ENCODE measurements at regions not wholly inside any gene's neighbourhood (a gene's known extent, or its start where the extent isn't known, plus 50 kb on each side); places are given as distances from the start of the nearest gene placed in this dataset.

DNA sequence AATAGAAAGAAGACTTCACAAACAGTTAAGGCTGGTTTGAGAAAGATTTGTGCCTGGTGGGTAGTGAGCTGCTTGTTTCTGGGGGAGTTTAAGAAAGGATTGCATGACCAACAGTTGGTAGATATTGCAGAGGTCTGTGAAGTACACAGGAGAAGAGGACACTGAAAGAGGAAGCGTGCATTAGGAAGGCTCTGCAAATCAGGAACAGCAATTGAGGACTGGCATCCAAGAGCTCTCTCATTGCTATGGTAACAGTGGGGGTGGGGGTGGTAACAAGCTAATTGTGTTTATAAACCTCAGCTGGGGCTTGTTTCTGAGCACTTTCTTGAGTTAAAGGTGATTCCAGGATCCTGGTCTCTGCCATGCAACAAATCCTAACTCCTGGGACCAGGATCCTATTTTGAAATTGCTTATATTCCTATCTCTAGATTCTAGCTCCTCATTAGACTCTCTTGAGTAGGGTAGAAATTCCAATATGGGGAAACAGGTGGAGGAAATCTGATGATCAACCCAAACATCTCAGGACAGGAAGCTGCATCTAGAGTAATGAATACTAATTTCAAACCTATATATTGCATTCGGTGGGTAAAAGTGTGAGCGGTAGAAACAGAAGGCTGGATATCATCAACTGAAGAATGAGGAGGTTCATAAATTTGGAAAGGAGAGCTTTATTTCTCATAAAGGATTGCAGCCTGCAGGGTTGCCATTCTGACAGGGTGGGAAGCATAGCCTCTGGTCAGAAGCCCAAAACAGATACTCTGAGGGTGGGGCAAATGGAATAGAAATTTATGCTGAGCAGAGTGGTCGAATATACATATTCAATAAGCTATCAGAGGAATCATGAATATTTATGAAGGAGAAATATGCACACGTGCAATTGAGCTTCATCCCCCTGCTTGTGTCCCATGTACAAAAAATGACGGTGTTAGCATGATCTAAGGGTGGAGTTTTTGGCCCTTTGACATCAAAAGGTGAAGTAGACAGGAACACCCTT is 79.4 kb downstream of the PTTG1 start (continued):
- TF ChIP-seq, protein P1, sequence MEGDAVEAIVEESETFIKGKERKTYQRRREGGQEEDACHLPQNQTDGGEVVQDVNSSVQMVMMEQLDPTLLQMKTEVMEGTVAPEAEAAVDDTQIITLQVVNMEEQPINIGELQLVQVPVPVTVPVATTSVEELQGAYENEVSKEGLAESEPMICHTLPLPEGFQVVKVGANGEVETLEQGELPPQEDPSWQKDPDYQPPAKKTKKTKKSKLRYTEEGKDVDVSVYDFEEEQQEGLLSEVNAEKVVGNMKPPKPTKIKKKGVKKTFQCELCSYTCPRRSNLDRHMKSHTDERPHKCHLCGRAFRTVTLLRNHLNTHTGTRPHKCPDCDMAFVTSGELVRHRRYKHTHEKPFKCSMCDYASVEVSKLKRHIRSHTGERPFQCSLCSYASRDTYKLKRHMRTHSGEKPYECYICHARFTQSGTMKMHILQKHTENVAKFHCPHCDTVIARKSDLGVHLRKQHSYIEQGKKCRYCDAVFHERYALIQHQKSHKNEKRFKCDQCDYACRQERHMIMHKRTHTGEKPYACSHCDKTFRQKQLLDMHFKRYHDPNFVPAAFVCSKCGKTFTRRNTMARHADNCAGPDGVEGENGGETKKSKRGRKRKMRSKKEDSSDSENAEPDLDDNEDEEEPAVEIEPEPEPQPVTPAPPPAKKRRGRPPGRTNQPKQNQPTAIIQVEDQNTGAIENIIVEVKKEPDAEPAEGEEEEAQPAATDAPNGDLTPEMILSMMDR (IDR thresholded peaks at IDR 0.05): no peak
- TF ChIP-seq, protein P2, sequence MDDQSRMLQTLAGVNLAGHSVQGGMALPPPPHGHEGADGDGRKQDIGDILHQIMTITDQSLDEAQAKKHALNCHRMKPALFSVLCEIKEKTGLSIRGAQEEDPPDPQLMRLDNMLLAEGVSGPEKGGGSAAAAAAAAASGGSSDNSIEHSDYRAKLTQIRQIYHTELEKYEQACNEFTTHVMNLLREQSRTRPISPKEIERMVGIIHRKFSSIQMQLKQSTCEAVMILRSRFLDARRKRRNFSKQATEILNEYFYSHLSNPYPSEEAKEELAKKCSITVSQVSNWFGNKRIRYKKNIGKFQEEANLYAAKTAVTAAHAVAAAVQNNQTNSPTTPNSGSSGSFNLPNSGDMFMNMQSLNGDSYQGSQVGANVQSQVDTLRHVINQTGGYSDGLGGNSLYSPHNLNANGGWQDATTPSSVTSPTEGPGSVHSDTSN (IDR thresholded peaks at IDR 0.05): no peak
- no peak for TF ChIP-seq SIN3A (IDR thresholded peaks at IDR 0.05; ENCODE audit: borderline replicate concordance, low read depth, low read length)

DNA sequence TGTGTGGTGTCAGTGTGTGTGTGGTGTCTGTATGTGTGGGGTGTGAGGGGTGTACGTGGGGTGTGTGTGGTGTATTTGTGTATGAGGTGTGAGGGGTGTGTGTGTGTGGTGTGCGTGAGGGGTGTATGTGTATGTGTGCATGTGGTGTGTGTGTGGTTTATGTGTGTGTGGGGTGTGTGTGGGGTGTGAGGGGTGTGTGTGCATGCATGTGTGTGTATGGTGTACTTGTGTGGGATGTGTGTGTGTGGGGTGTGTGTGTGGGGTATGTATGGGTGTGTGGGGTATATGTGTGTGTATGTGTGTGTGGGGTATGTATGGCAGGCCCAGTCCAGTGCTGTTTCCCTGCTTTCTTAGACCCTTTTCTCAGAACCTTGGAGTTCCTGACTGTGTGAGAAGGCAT is 83.3 kb downstream of the PTTG1 start:
- no peak overlapping the region for H3K4me2 ChIP-seq
- no peaks in the 10 kb centered on the region for H3K79me2 ChIP-seq (ENCODE audit: insufficient read depth)
- no peak overlapping the region for H2AFZ ChIP-seq (ENCODE audit: low read depth)
- no peaks in the 10 kb centered on the region for H3K9me2 ChIP-seq
- H3K27ac ChIP-seq (ENCODE audit: low read depth in 2 of 2, low read length in 1 of 2): no peak overlapping the region
- H3K9me3 ChIP-seq: no peaks in the 10 kb centered on the region
- WGBS (ENCODE audit: low lambda C conversion rate): 66% methylated on average over 2 of the region's 2 CpGs
- no peaks in the 10 kb centered on the region for H3K36me3 ChIP-seq (replicated peaks in 1 of 2; ENCODE audit: control insufficient read depth in 1 of 2, insufficient read depth in 2 of 2, low read length in 1 of 2)
- no peaks in the 10 kb centered on the region for H3K4me1 ChIP-seq (ENCODE audit: control insufficient read depth in 1 of 2, insufficient read depth in 2 of 2, low read depth in 1 of 2, low read length in 1 of 2)
- TF ChIP-seq, protein P3, sequence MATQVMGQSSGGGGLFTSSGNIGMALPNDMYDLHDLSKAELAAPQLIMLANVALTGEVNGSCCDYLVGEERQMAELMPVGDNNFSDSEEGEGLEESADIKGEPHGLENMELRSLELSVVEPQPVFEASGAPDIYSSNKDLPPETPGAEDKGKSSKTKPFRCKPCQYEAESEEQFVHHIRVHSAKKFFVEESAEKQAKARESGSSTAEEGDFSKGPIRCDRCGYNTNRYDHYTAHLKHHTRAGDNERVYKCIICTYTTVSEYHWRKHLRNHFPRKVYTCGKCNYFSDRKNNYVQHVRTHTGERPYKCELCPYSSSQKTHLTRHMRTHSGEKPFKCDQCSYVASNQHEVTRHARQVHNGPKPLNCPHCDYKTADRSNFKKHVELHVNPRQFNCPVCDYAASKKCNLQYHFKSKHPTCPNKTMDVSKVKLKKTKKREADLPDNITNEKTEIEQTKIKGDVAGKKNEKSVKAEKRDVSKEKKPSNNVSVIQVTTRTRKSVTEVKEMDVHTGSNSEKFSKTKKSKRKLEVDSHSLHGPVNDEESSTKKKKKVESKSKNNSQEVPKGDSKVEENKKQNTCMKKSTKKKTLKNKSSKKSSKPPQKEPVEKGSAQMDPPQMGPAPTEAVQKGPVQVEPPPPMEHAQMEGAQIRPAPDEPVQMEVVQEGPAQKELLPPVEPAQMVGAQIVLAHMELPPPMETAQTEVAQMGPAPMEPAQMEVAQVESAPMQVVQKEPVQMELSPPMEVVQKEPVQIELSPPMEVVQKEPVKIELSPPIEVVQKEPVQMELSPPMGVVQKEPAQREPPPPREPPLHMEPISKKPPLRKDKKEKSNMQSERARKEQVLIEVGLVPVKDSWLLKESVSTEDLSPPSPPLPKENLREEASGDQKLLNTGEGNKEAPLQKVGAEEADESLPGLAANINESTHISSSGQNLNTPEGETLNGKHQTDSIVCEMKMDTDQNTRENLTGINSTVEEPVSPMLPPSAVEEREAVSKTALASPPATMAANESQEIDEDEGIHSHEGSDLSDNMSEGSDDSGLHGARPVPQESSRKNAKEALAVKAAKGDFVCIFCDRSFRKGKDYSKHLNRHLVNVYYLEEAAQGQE (IDR thresholded peaks at IDR 0.05; ENCODE audit: low read depth, low read length): no peak
- TF ChIP-seq SIN3A (IDR thresholded peaks at IDR 0.05; ENCODE audit: borderline replicate concordance, low read depth, low read length): no peak
- no peak for TF ChIP-seq MEF2A (IDR thresholded peaks at IDR 0.05; ENCODE audit: borderline replicate concordance, low read depth)
- no peak for TF ChIP-seq NFIC (IDR thresholded peaks at IDR 0.05; ENCODE audit: borderline replicate concordance)
- DNase-seq: no peak
- no peaks in the 10 kb centered on the region for H3F3A ChIP-seq (replicated peaks; ENCODE audit: insufficient read depth)
- POLR2A ChIA-PET: no interaction called here
- H3K27me3 ChIP-seq (ENCODE audit: insufficient read depth): no peaks in the 10 kb centered on the region
- no peaks in the 10 kb centered on the region for H4K20me1 ChIP-seq (ENCODE audit: insufficient read depth)
- H3K4me3 ChIP-seq (ENCODE audit: low read depth in 2 of 2, low read length in 1 of 2): no peak overlapping the region
- CTCF ChIA-PET: interaction anchor here (1.4 kb wide), 1 partner anchor 66 kb away, joined by 9 read pairs; no protein-coding TSS in a partner anchor
- H3K9ac ChIP-seq: no peak overlapping the region
